Urothelium cell line (cell line): ENCODE measurements at regions not wholly inside any gene's neighbourhood (a gene's known extent, or its start where the extent isn't known, plus 50 kb on each side); places are given as distances from the start of the nearest gene placed in this dataset.
"Not testable (repeated sequence)": the region's sequence is repeated elsewhere in the genome, so short reads cannot be mapped to it uniquely, and the experiment has no call there.

ENCODE experiments used
- DNase-seq: peaks from one replicate; pipeline ENCODE4 v3.0.0; 2011; ENCODE audit warnings: low spot score, mixed read lengths
- FAIRE-seq: peaks from 2 replicates; lab custom pipeline; 2011; peaks lifted over from hg19 to GRCh38; lab: Jason Lieb, UNC

GRCh38 chr4:117893207-117893606 is 141.1 kb upstream of the NDST3 start:
- no peak for FAIRE-seq
- DNase-seq, result no peak

- DNase-seq, result no peak
- no peak for FAIRE-seq
Measured at GRCh38 chr4:117898496-117898895, 135.8 kb upstream of the NDST3 start.

- DNase-seq (no peak), FAIRE-seq (no peak)
Measured at GRCh38 chr4:117900832-117901231, 133.5 kb upstream of the NDST3 start.

GRCh38 chr4:117907646-117908045 is 126.6 kb upstream of the NDST3 start:
- DNase-seq, result no peak
- no peak for FAIRE-seq

GRCh38 chr4:117908306-117909207 is 125.7 kb upstream of the NDST3 start:
- no peak for DNase-seq

GRCh38 chr4:117916728-117917127 is 117.6 kb upstream of the NDST3 start:
- DNase-seq (no peak), FAIRE-seq (no peak)

More at GRCh38 chr4:117908306-117909207, 125.7 kb upstream of the NDST3 start:
- no peak for FAIRE-seq

GRCh38 chr4:117922311-117922710 is 112.0 kb upstream of the NDST3 start:
- not testable (repeated sequence) for FAIRE-seq, DNase-seq

- FAIRE-seq, DNase-seq: not testable (repeated sequence)
Measured at GRCh38 chr4:117927823-117928222, 106.5 kb upstream of the NDST3 start.

- FAIRE-seq, result no peak
- DNase-seq, result no peak
Measured at GRCh38 chr4:117941611-117942010, 92.7 kb upstream of the NDST3 start.

- FAIRE-seq, result no peak
- DNase-seq, result no peak
Measured at GRCh38 chr4:117949621-117950020, 84.7 kb upstream of the NDST3 start.

- no peak for DNase-seq
- no peak for FAIRE-seq
Measured at GRCh38 chr4:117957571-117957970, 76.7 kb upstream of the NDST3 start.

GRCh38 chr4:117965622-117966021 is 68.7 kb upstream of the NDST3 start:
- FAIRE-seq (no peak), DNase-seq (no peak)

- FAIRE-seq, result no peak
- DNase-seq, result no peak
Measured at GRCh38 chr4:117968606-117969005, 65.7 kb upstream of the NDST3 start.

GRCh38 chr4:117971403-117971802 is 62.9 kb upstream of the NDST3 start:
- no peak for DNase-seq

GRCh38 chr4:117983541-117984365 is 50.5 kb upstream of the NDST3 start:
- DNase-seq, result peak; percentile 40
- no peak for FAIRE-seq

More at GRCh38 chr4:117971403-117971802, 62.9 kb upstream of the NDST3 start:
- FAIRE-seq, result no peak

- FAIRE-seq, result no peak
- no peak for DNase-seq
Measured at GRCh38 chr4:117984366-117984680, 50.0 kb upstream of the NDST3 start.
